IMR-90 (cell line): ENCODE measurements at regions not wholly inside any gene's neighbourhood (a gene's known extent, or its start where the extent isn't known, plus 50 kb on each side); places are given as distances from the start of the nearest gene placed in this dataset.

ENCODE experiments used
- CHD1 ChIP-seq: IDR thresholded peaks from 2 replicates; pipeline ENCODE4 v1.6.1; 2012; ENCODE audit warnings: low read depth, low read length, improper control_type of control experiment
- CTCF ChIP-seq: conservative IDR thresholded peaks from 2 replicates; pipeline ENCODE4 v1.5.1; 2012; ENCODE audit warnings: mild to moderate bottlenecking, low read depth, low read length, improper control_type of control experiment
- ELK1 ChIP-seq: fragments of 150-350 bp; IDR thresholded peaks from 2 replicates; pipeline ENCODE4 v1.6.1; 2016; ENCODE audit warnings: low read depth, mild to moderate bottlenecking, low read length, moderate library complexity, borderline replicate concordance
- NFE2L2 ChIP-seq: fragments of 150-350 bp; IDR thresholded peaks from 2 replicates; pipeline ENCODE4 v1.6.1; 2016; ENCODE audit warnings: low read depth, mild to moderate bottlenecking, low read length
- POLR2A ChIP-seq: IDR thresholded peaks from 2 replicates; pipeline ENCODE4 v1.6.1; 2012; ENCODE audit warnings: mild to moderate bottlenecking, low read depth, low read length
- RAD21 ChIP-seq: IDR thresholded peaks from 2 replicates; pipeline ENCODE4 v1.6.1; 2012; ENCODE audit warnings: low read length, improper control_type of control experiment
- RCOR1 ChIP-seq: IDR thresholded peaks from 2 replicates; pipeline ENCODE4 v1.6.1; 2012; ENCODE audit warnings: mild to moderate bottlenecking, low read length, improper control_type of control experiment; ENCODE audit not compliant: insufficient replicate concordance
- RFX5 ChIP-seq: IDR thresholded peaks from 2 replicates; pipeline ENCODE4 v1.8.0; 2012; ENCODE audit warnings: low read depth, mild to moderate bottlenecking, low read length, moderate library complexity
- SMC3 ChIP-seq: fragments of 150-350 bp; IDR thresholded peaks from 2 replicates; pipeline ENCODE4 v1.6.1; 2016; ENCODE audit warnings: low read depth, mild to moderate bottlenecking, antibody characterized with exemption, low read length, moderate library complexity

GRCh38 chr1:169009666-169010065 is 96.8 kb upstream of the ATP1B1 start:
- TF ChIP-seq CTCF (no peak), SMC3 (no peak), RAD21 (no peak), POLR2A (no peak), ELK1 (no peak), RCOR1 (no peak), RFX5 (no peak), CHD1 (no peak), NFE2L2 (no peak)
